ELF-1 (cell line): ENCODE measurements at regions not wholly inside any gene's neighbourhood (a gene's known extent, or its start where the extent isn't known, plus 50 kb on each side); places are given as distances from the start of the nearest gene placed in this dataset.
A peak's percentile ranks its signal among the peaks of the same experiment; 100 is the strongest.
"Not testable (repeated sequence)": the region's sequence is repeated elsewhere in the genome, so short reads cannot be mapped to it uniquely, and the experiment has no call there.

Experiments
- DNase-seq: peaks from one replicate; pipeline ENCODE4 v3.0.0-alpha.2; 2016; ENCODE audit warnings: low read depth, low spot score

- DNase-seq, result no peak
Observed at GRCh38 chr12:72148709-72149108, 123.5 kb upstream of the TRHDE start.

- no peak for DNase-seq
Observed at GRCh38 chr12:72162875-72163274, 109.3 kb upstream of the TRHDE start.

GRCh38 chr12:72168851-72169250, 103.3 kb upstream of the TRHDE start:
- no peak for DNase-seq

GRCh38 chr12:72173974-72174373, 98.2 kb upstream of the TRHDE start:
- no peak for DNase-seq

GRCh38 chr12:72178244-72178643, 93.9 kb upstream of the TRHDE start:
- no peak for DNase-seq

- no peak for DNase-seq
Observed at GRCh38 chr12:72178871-72179270, 93.3 kb upstream of the TRHDE start.

GRCh38 chr12:72179841-72180240, 92.3 kb upstream of the TRHDE start:
- DNase-seq, result no peak

- DNase-seq, result not testable (repeated sequence)
Observed at GRCh38 chr12:72184971-72185533, 87.1 kb upstream of the TRHDE start.

- DNase-seq, result no peak
Observed at GRCh38 chr12:72189266-72189665, 82.9 kb upstream of the TRHDE start.

GRCh38 chr12:72191761-72192160, 80.4 kb upstream of the TRHDE start:
- DNase-seq, result no peak

- DNase-seq, result no peak
Observed at GRCh38 chr12:72197790-72198189, 74.4 kb upstream of the TRHDE start.

GRCh38 chr12:72201457-72201856, 70.7 kb upstream of the TRHDE start:
- no peak for DNase-seq

GRCh38 chr12:72203764-72204335, 68.3 kb upstream of the TRHDE start:
- no peak for DNase-seq

- no peak for DNase-seq
Observed at GRCh38 chr12:72207079-72207478, 65.1 kb upstream of the TRHDE start.

- no peak for DNase-seq
Observed at GRCh38 chr12:72207486-72208409, 64.4 kb upstream of the TRHDE start.

GRCh38 chr12:72209086-72209485, 63.1 kb upstream of the TRHDE start:
- DNase-seq, result no peak

- DNase-seq, result no peak
Observed at GRCh38 chr12:72214163-72214562, 58.0 kb upstream of the TRHDE start.

GRCh38 chr12:72215287-72215686, 56.9 kb upstream of the TRHDE start:
- DNase-seq, result peak; percentile 34

- DNase-seq, result no peak
Observed at GRCh38 chr12:72219937-72220336, 52.2 kb upstream of the TRHDE start.
